ENCODE measurements at regions not wholly inside any gene's neighbourhood (a gene's known extent, or its start where the extent isn't known, plus 50 kb on each side); places are given as distances from the start of the nearest gene placed in this dataset.

DNA sequence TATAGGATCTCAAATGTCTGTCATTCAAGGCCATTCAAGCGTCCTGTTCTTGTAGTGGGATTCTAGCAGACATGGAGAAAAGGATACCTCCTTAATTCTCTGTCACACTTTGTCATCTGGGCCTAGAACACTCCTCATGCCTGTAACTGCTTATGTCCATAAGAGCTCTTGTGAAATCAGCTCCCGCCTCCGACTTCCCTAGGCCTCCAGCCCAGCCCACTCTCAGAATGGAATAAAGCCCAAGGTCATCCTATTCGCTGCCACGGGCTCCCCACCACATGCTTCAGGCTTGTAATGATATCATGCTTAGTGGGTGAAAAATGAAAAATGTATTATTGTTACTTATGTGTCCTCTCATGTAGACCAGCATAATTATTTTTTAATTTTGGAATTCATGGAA lies 632.5 kb downstream of the ISL1 start:
- TF ChIP-seq, protein P1, sequence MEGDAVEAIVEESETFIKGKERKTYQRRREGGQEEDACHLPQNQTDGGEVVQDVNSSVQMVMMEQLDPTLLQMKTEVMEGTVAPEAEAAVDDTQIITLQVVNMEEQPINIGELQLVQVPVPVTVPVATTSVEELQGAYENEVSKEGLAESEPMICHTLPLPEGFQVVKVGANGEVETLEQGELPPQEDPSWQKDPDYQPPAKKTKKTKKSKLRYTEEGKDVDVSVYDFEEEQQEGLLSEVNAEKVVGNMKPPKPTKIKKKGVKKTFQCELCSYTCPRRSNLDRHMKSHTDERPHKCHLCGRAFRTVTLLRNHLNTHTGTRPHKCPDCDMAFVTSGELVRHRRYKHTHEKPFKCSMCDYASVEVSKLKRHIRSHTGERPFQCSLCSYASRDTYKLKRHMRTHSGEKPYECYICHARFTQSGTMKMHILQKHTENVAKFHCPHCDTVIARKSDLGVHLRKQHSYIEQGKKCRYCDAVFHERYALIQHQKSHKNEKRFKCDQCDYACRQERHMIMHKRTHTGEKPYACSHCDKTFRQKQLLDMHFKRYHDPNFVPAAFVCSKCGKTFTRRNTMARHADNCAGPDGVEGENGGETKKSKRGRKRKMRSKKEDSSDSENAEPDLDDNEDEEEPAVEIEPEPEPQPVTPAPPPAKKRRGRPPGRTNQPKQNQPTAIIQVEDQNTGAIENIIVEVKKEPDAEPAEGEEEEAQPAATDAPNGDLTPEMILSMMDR (IDR thresholded peaks at IDR 0.05), result no peak
- no peak for TF ChIP-seq EZH2 (IDR thresholded peaks at IDR 0.05)
